H1 (cell line): ENCODE measurements at regions not wholly inside any gene's neighbourhood (a gene's known extent, or its start where the extent isn't known, plus 50 kb on each side); places are given as distances from the start of the nearest gene placed in this dataset.

ENCODE experiments used
- CTCF ChIA-PET: fragments of 300-600 bp; sonication (Branson Sonifier 250); formaldehyde crosslinking; loops from one replicate; lab custom pipeline; 2021; ENCODE audit not compliant: partially characterized antibody; lab: Charles Lee
- POLR2A ChIA-PET: fragments of 300-600 bp; sonication (Branson Sonifier 250); formaldehyde crosslinking; loops from one replicate; lab custom pipeline; 2021; ENCODE audit warnings: inconsistent platforms; ENCODE audit not compliant: partially characterized antibody; lab: Charles Lee
- DNase-seq, 2 experiments: peaks; one replicate each; pipeline versions ENCODE4 v3.0.0 to v3.0.0-alpha.2; 2010 to 2022; ENCODE audit warnings: low spot score in 2 of 2, low read depth in 1 of 2, mixed read lengths in 1 of 2
- FAIRE-seq: peaks from 2 replicates; lab custom pipeline; 2011; peaks lifted over from hg19 to GRCh38; lab: Jason Lieb, UNC
- H2AFZ ChIP-seq: 2 replicates; pipeline ENCODE4 v1.8.1; 2012; ENCODE audit warnings: low read length, inconsistent platforms
- H2AK5ac ChIP-seq: 2 replicates; pipeline ENCODE4 v1.6.1; 2013; ENCODE audit warnings: low read depth, low read length
- H2BK120ac ChIP-seq: replicated peaks from 2 replicates; pipeline ENCODE3; 2013; ENCODE audit warnings: low read depth, low read length, inconsistent platforms
- H2BK12ac ChIP-seq: 2 replicates; pipeline ENCODE4 v1.6.1; 2013; ENCODE audit warnings: low read depth, low read length
- H2BK15ac ChIP-seq: 2 replicates; pipeline ENCODE4 v1.6.1; 2013; ENCODE audit warnings: low read length
- H2BK20ac ChIP-seq: 2 replicates; pipeline ENCODE4 v1.6.1; 2013; ENCODE audit warnings: low read length
- H2BK5ac ChIP-seq: 2 replicates; pipeline ENCODE4 v1.6.1; 2013; ENCODE audit warnings: low read depth, low read length
- H3K14ac ChIP-seq: 2 replicates; pipeline ENCODE4 v1.6.1; 2013; ENCODE audit warnings: inconsistent platforms; ENCODE audit not compliant: insufficient read length
- H3K18ac ChIP-seq: 2 replicates; pipeline ENCODE4 v1.6.1; 2013; ENCODE audit warnings: low read length; ENCODE audit errors: extremely low read depth
- H3K23ac ChIP-seq: 2 replicates; pipeline ENCODE4 v1.6.1; 2013; ENCODE audit warnings: inconsistent platforms; ENCODE audit not compliant: insufficient read length
- H3K23me2 ChIP-seq: 2 replicates; pipeline ENCODE4 v1.6.1; 2013; ENCODE audit warnings: low read depth, low read length
- H3K27ac ChIP-seq: 2 replicates; pipeline ENCODE4 v1.6.1; 2011; ENCODE audit warnings: low read depth, low read length, inconsistent platforms
- H3K27me3 ChIP-seq, 4 experiments: replicated peaks in 1 of 4; 1 replicate in 1 of 4; 2 replicates in 3 of 4; pipeline versions ENCODE4 v1.6.1 to v1.8.1; 2011 to 2013; ENCODE audit warnings: low read length in 3 of 4, mild to moderate bottlenecking in 3 of 4, inconsistent platforms in 2 of 4, mixed read lengths in 2 of 4, moderate library complexity in 1 of 4; ENCODE audit not compliant: control insufficient read depth in 3 of 4, insufficient read depth in 3 of 4; ENCODE audit errors: extremely low read depth in 1 of 4
- H3K36me3 ChIP-seq, 4 experiments: 2 replicates each; pipeline versions ENCODE4 v1.6.1 to v1.8.1; 2011 to 2013; ENCODE audit warnings: mild to moderate bottlenecking in 4 of 4, low read length in 3 of 4, moderate library complexity in 2 of 4, control low read depth in 1 of 4, inconsistent platforms in 1 of 4; ENCODE audit not compliant: insufficient read depth in 4 of 4, control insufficient read depth in 2 of 4
- H3K4ac ChIP-seq: replicated peaks from 2 replicates; pipeline ENCODE3; 2013; ENCODE audit warnings: low read length, low read depth, mixed read lengths, inconsistent platforms; ENCODE audit not compliant: insufficient read length
- H3K4me1 ChIP-seq, 4 experiments: replicated peaks in 1 of 4; 1 replicate in 1 of 4; 2 replicates in 3 of 4; pipeline versions ENCODE4 v1.6.1 to v1.8.1; 2011 to 2013; ENCODE audit warnings: low read length in 3 of 4, inconsistent platforms in 2 of 4, mixed read lengths in 1 of 4; ENCODE audit not compliant: insufficient read depth in 4 of 4, control insufficient read depth in 3 of 4
- H3K4me2 ChIP-seq, 2 experiments: 2 replicates each; pipeline versions ENCODE4 v1.6.1 to v1.8.1; 2011 to 2013; ENCODE audit warnings: low read depth in 2 of 2, low read length in 2 of 2, control low read depth in 1 of 2, inconsistent platforms in 1 of 2, mild to moderate bottlenecking in 1 of 2; ENCODE audit not compliant: insufficient read depth in 1 of 2
- H3K4me3 ChIP-seq, 4 experiments: fragments of 200-600, 300-600 bp in 1 of 4; sonication (generic), shearing (Covaris generic), sonication (Bioruptor Twin) in 1 of 4; 2 replicates each; pipeline versions ENCODE4 v1.5.1 to v1.8.1; 2011 to 2016; ENCODE audit warnings: low read length in 4 of 4, low read depth in 3 of 4, control low read depth in 2 of 4, inconsistent platforms in 2 of 4, mild to moderate bottlenecking in 2 of 4, mixed read lengths in 1 of 4, moderate library complexity in 1 of 4; ENCODE audit not compliant: insufficient read depth in 2 of 4; ENCODE audit errors: extremely low read depth in 1 of 4
- H3K56ac ChIP-seq: replicated peaks from 2 replicates; pipeline ENCODE3; 2013; ENCODE audit warnings: low read depth, mild to moderate bottlenecking, mixed read lengths, low read length, inconsistent platforms; ENCODE audit not compliant: insufficient read length
- H3K79me1 ChIP-seq: 2 replicates; pipeline ENCODE4 v1.6.1; 2013; ENCODE audit warnings: low read depth, low read length, control low read depth
- H3K79me2 ChIP-seq, 2 experiments: 2 replicates each; pipeline versions ENCODE4 v1.6.1 to v1.8.1; 2012 to 2013; ENCODE audit warnings: low read length in 2 of 2, mild to moderate bottlenecking in 2 of 2, inconsistent platforms in 1 of 2; ENCODE audit not compliant: insufficient read depth in 2 of 2, control insufficient read depth in 1 of 2
- H3K9ac ChIP-seq, 4 experiments: replicated peaks in 1 of 4; 1 replicate in 1 of 4; 2 replicates in 3 of 4; pipeline versions ENCODE4 v1.6.1 to v1.8.1; 2011 to 2013; ENCODE audit warnings: low read depth in 3 of 4, low read length in 3 of 4, control low read depth in 2 of 4, mild to moderate bottlenecking in 2 of 4, moderate library complexity in 2 of 4, inconsistent platforms in 1 of 4; ENCODE audit errors: extremely low read depth in 1 of 4
- H3K9me3 ChIP-seq, 2 experiments: 2 replicates each; pipeline versions ENCODE4 v1.6.1 to v1.8.1; 2012 to 2013; ENCODE audit warnings: mild to moderate bottlenecking in 2 of 2, moderate library complexity in 2 of 2, control low read depth in 1 of 2, inconsistent platforms in 1 of 2, low read depth in 1 of 2, low read length in 1 of 2, mixed read lengths in 1 of 2; ENCODE audit not compliant: insufficient read depth in 2 of 2
- H4K20me1 ChIP-seq, 2 experiments: replicated peaks in 1 of 2; 2 replicates each; pipeline versions ENCODE3 to v1.8.1; 2011 to 2013; ENCODE audit warnings: inconsistent platforms in 2 of 2, low read length in 2 of 2, mild to moderate bottlenecking in 1 of 2; ENCODE audit not compliant: insufficient read depth in 2 of 2, control insufficient read depth in 1 of 2
- H4K5ac ChIP-seq: 2 replicates; pipeline ENCODE4 v1.6.1; 2013; ENCODE audit warnings: low read length, low read depth, mixed read lengths, inconsistent platforms; ENCODE audit not compliant: insufficient read length
- H4K8ac ChIP-seq: 2 replicates; pipeline ENCODE4 v1.8.0; 2013; ENCODE audit warnings: mild to moderate bottlenecking, moderate library complexity, low read length, inconsistent platforms; ENCODE audit not compliant: insufficient read depth; ENCODE audit errors: extremely low read depth
- H4K91ac ChIP-seq: replicated peaks from 2 replicates; pipeline ENCODE3; 2013; ENCODE audit warnings: low read length, mixed read lengths, inconsistent platforms; ENCODE audit not compliant: insufficient read length
- CBX8 ChIP-seq: fragments of 300-800, 300-1000 bp; sonication (generic); IDR thresholded peaks from 2 replicates; pipeline ENCODE4 v1.7.1; 2016; ENCODE audit warnings: low read depth, low read length, borderline replicate concordance
- CEBPB ChIP-seq: IDR thresholded peaks from 2 replicates; pipeline ENCODE4 v1.6.1; 2012; ENCODE audit warnings: low read depth, low read length
- CHD2 ChIP-seq: IDR thresholded peaks from 2 replicates; pipeline ENCODE4 v1.6.1; 2012; ENCODE audit warnings: low read length, improper control_type of control experiment
- EP300 ChIP-seq, 2 experiments: IDR thresholded peaks; 1 replicate in 1 of 2; 2 replicates in 1 of 2; pipeline ENCODE4 v1.6.1; 2011 to 2012; ENCODE audit warnings: low read depth in 2 of 2, low read length in 2 of 2, mild to moderate bottlenecking in 2 of 2, borderline replicate concordance in 1 of 2, inconsistent platforms in 1 of 2, moderate library complexity in 1 of 2
- FOSL1 ChIP-seq: IDR thresholded peaks from 2 replicates; pipeline ENCODE4 v1.6.1; 2011; ENCODE audit warnings: mild to moderate bottlenecking, low read depth, low read length, moderate library complexity; ENCODE audit not compliant: insufficient read depth
- KDM1A ChIP-seq: fragments of 200-600, 300-600 bp; sonication (generic); IDR thresholded peaks from 2 replicates; pipeline ENCODE4 v1.7.1; 2016; ENCODE audit warnings: mild to moderate bottlenecking, low read length, borderline replicate concordance
- KDM5A ChIP-seq: fragments of 200-600 bp; IDR thresholded peaks from 2 replicates; pipeline ENCODE4 v1.7.1; 2012; ENCODE audit warnings: mild to moderate bottlenecking, low read length, inconsistent platforms, mixed read lengths
- MAFK ChIP-seq: IDR thresholded peaks from 2 replicates; pipeline ENCODE4 v1.6.1; 2012; ENCODE audit warnings: low read depth, mild to moderate bottlenecking, improper control_type of control experiment, low read length
- NRF1 ChIP-seq: IDR thresholded peaks from 2 replicates; pipeline ENCODE4 v1.6.1; 2011; ENCODE audit warnings: mild to moderate bottlenecking, low read depth, low read length, improper control_type of control experiment
- RXRA ChIP-seq: IDR thresholded peaks from 2 replicates; pipeline ENCODE4 v1.6.1; 2011; ENCODE audit warnings: low read depth, mild to moderate bottlenecking, low read length, moderate library complexity; ENCODE audit not compliant: insufficient read depth
- SP1 ChIP-seq: IDR thresholded peaks from 2 replicates; pipeline ENCODE4 v1.6.1; 2011; ENCODE audit warnings: low read depth, low read length
- SP4 ChIP-seq: IDR thresholded peaks from 2 replicates; pipeline ENCODE4 v1.6.1; 2012; ENCODE audit warnings: low read length, inconsistent platforms
- WGBS, 2 experiments: shearing (Covaris generic) in 1 of 2; methylation state at CpG; one replicate each; pipeline versions ENCODE4 v1.1.6 to v1.1.7; 2013 to 2015; ENCODE audit warnings: low lambda C conversion rate in 2 of 2, mixed read lengths in 2 of 2, inconsistent platforms in 1 of 2, low coverage in 1 of 2, missing lambda C conversion rate in 1 of 2; ENCODE audit not compliant: insufficient replicate concordance in 2 of 2, insufficient coverage in 1 of 2, insufficient read length in 1 of 2; ENCODE audit errors: extremely low coverage in 1 of 2, missing lambda C conversion rate in 1 of 2; 5-methylcytosine and 5-hydroxymethylcytosine counted together

GRCh38 chr14:104389326-104390220 is 190.0 kb upstream of the C14orf180 start:
- H3K79me1 ChIP-seq: no peaks in the 10 kb centered on the region; the same call in 1 of the 2 replicates
- no peak overlapping the region for H2BK15ac ChIP-seq
- no peak overlapping the region for H2AFZ ChIP-seq
- H4K20me1 ChIP-seq: no peaks in the 10 kb centered on the region
- H3K23ac ChIP-seq: no peak overlapping the region
- H3K27me3 ChIP-seq: no peaks in the 10 kb centered on the region
- DNase-seq (no peak), FAIRE-seq (no peak)
- peak overlapping the region; percentile 14; the same call in 1 of the 2 replicates for H4K8ac ChIP-seq
- H2BK120ac ChIP-seq: no peak overlapping the region
- H4K91ac ChIP-seq: peak overlapping the region; percentile 80
- no peak overlapping the region for H2BK20ac ChIP-seq
- H3K36me3 ChIP-seq: no peaks in the 10 kb centered on the region
- no peak overlapping the region for H4K5ac ChIP-seq
- no peak overlapping the region for H2BK5ac ChIP-seq
- H3K4me3 ChIP-seq: no peak overlapping the region
- TF ChIP-seq RXRA: no peak
- no peak for TF ChIP-seq NRF1
- TF ChIP-seq FOSL1: no peak
- TF ChIP-seq CHD2: no peak
- no peak for TF ChIP-seq CEBPB
- TF ChIP-seq SP4: no peak
- no peak for TF ChIP-seq MAFK
- no peak for TF ChIP-seq EP300 (IDR thresholded peaks at IDR 0.05; ENCODE audit: borderline replicate concordance in 1 of 2, low read depth in 2 of 2, low read length in 2 of 2)
- TF ChIP-seq KDM5A: no peak
- TF ChIP-seq SP1: no peak
- TF ChIP-seq KDM1A: no peak
- TF ChIP-seq CBX8: no peak
- no peak overlapping the region for H2AK5ac ChIP-seq
- no peak overlapping the region for H3K4ac ChIP-seq
- H3K23me2 ChIP-seq: no peaks in the 10 kb centered on the region
- no peak overlapping the region for H3K4me2 ChIP-seq
- H3K79me2 ChIP-seq: no peaks in the 10 kb centered on the region
- POLR2A ChIA-PET: no interaction called here
- CTCF ChIA-PET: interaction anchor here (0.6 to 1.4 kb wide), 4 partner anchors 48 to 175 kb away, joined by 3 to 4 read pairs (median 3); no protein-coding TSS in a partner anchor
- 0 out of 2 replicates have a peak overlapping the region, but pooled peaks have one; percentile 60 for H2BK12ac ChIP-seq
- no peaks in the 10 kb centered on the region for H3K9me3 ChIP-seq
- no peak overlapping the region for H3K27ac ChIP-seq
- H3K14ac ChIP-seq: no peak overlapping the region
- 93% methylated on average over 26 of the region's 28 CpGs; no CpG with 5 or more reads in 1 of the 2 experiments for WGBS, 2 experiments
- H3K56ac ChIP-seq: no peak overlapping the region
- no peak overlapping the region for H3K18ac ChIP-seq
- no peak overlapping the region for H3K9ac ChIP-seq
- H3K4me1 ChIP-seq: peaks cover 0 to 5% (median 0%) of the 10 kb centered on the region in 4 experiments; a peak in 2 of 7 replicates
